ENCODE measurements at regions not wholly inside any gene's neighbourhood (a gene's known extent, or its start where the extent isn't known, plus 50 kb on each side); places are given as distances from the start of the nearest gene placed in this dataset.

DNA sequence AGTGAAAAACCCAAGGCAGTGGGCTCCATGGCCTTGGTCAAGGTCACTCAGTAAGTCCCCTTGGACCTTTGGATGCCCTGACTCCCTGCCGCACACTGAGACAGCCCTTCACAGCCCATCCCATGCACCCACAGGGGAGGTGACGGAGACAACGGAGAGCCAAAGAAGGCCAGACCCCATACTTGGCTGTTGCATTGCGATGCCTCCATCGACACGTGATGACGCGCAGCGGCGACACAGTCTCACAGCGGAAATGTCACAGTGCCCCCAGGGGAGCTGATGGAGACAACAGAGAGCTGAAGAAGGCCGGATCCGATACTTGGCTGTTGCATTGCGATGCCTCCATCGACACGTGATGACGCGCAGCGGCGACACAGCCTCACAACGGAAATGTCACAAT, 282.4 kb downstream of the TEX29 start:
- TF ChIP-seq, protein P1, sequence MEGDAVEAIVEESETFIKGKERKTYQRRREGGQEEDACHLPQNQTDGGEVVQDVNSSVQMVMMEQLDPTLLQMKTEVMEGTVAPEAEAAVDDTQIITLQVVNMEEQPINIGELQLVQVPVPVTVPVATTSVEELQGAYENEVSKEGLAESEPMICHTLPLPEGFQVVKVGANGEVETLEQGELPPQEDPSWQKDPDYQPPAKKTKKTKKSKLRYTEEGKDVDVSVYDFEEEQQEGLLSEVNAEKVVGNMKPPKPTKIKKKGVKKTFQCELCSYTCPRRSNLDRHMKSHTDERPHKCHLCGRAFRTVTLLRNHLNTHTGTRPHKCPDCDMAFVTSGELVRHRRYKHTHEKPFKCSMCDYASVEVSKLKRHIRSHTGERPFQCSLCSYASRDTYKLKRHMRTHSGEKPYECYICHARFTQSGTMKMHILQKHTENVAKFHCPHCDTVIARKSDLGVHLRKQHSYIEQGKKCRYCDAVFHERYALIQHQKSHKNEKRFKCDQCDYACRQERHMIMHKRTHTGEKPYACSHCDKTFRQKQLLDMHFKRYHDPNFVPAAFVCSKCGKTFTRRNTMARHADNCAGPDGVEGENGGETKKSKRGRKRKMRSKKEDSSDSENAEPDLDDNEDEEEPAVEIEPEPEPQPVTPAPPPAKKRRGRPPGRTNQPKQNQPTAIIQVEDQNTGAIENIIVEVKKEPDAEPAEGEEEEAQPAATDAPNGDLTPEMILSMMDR (IDR thresholded peaks at IDR 0.05; ENCODE audit: control insufficient read depth, insufficient read depth, low read depth, low read length, missing control alignments), result no peak
- H3K4me3 ChIP-seq (ENCODE audit: control insufficient read depth, low read depth, low read length), result no peak overlapping the region
- no peak for DNase-seq (ENCODE audit: low read depth)

DNA sequence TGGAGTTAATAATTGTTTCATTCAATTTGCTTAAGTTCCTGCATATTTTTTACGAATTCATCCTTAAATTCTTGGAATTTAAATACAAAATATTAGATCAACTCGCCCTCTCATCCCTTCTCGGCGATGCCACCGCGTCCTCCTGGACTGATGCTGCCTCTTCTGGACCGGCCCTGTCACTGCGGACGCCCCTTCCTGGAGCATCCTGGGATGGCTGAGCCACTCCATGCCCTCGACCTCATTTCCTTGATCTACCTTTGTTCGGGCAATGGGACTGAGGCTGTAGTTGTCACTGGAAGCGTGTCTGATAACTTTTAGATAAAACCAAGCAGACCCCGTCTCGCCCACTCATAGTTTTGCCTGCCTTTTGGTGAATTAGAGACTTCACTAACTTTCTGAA, 283.7 kb downstream of the TEX29 start:
- no peak for DNase-seq (ENCODE audit: low read depth)

DNA sequence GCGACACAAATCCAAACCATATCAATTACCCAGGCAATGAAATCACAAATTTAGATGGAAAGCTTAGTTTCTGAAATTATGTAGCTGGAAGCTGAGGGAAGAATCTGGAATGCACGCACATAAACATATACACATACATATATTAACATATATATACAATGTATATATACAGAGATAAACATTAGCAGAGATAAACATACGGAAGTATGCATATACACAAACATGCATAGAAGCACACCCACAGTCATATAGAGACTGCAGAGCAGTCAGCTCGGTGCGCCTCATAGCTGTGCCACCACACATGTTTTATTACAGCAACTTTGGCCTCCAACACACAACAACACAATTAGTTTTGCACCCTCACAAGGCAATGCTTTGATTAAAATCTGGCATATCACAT, 288.1 kb downstream of the TEX29 start:
- TF ChIP-seq, protein P1 (IDR thresholded peaks at IDR 0.05; ENCODE audit: control insufficient read depth, insufficient read depth, low read depth, low read length, missing control alignments), result no peak
- no peak overlapping the region for H3K4me3 ChIP-seq (ENCODE audit: control insufficient read depth, low read depth, low read length)
- DNase-seq (ENCODE audit: low read depth), result no peak

More for the DNA sequence above, 283.7 kb downstream of the TEX29 start:
- TF ChIP-seq, protein P1 (IDR thresholded peaks at IDR 0.05; ENCODE audit: control insufficient read depth, insufficient read depth, low read depth, low read length, missing control alignments), result no peak
- H3K4me3 ChIP-seq (ENCODE audit: control insufficient read depth, low read depth, low read length), result no peak overlapping the region

DNA sequence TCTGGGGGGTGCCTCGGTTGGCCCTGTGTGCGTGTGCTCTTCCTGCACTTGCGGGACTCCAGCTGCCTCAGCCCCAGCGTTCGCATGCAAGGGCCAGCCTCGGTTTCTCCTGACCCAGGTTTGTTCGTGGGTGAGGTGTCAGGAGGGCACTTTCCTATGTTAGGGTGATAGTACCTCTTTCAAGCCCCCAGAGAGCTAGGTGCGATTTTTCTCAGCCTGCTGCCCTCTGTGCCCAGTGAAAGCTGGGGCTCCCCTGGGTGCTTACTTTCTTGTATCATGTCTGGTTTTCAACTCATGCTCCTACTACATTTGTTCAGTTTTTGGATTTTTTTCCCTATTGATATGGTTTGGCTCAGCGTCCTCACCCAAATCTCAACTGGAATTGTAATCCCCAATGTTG, 289.2 kb downstream of the TEX29 start:
- TF ChIP-seq, protein P1 (IDR thresholded peaks at IDR 0.05; ENCODE audit: control insufficient read depth, insufficient read depth, low read depth, low read length, missing control alignments), result no peak
- H3K4me3 ChIP-seq (ENCODE audit: control insufficient read depth, low read depth, low read length), result no peak overlapping the region

DNA sequence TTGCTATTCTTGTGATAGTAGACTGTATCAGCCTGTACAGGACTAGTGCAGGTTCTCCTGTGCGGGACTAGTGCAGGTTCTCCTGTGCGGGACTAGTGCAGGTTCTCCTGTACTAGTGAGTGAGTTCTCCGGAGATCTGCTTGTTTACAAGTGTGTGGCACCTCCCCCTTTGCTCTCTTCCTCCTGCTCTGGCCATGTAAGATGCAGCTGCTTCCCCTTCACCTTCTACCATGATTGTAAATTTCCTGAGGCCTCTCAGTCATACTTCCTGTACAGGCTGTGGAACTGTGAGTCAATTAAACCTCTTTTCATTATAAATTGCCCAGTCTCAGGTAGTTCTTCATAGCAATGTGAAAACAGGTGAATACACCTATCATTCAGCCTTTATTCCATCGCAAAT, 289.6 kb downstream of the TEX29 start:
- H3K4me3 ChIP-seq (ENCODE audit: control insufficient read depth, low read depth, low read length), result no peak overlapping the region
- TF ChIP-seq, protein P1 (IDR thresholded peaks at IDR 0.05; ENCODE audit: control insufficient read depth, insufficient read depth, low read depth, low read length, missing control alignments), result no peak
- no peak for DNase-seq (ENCODE audit: low read depth)

More for the DNA sequence above, 289.2 kb downstream of the TEX29 start:
- no peak for DNase-seq (ENCODE audit: low read depth)

DNA sequence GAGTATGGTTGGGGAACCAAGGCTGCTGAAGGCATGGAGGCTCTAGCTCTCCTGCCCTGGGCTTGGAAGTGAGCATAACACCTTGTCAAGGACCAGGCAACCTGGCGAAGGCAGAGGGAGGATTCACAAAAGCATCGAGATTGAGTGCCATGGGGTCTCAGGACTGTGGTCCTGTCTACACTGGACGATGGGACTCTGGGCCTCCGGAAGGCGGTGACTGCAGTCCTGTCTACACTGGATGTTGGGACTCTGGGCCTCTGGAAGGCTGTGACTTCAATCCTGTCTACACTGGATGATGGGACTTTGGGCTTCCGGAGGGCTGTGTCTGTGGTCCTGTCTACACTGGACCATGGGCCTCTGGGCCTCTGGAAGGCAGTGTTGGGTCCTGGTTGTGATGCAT, 290.4 kb downstream of the TEX29 start:
- no peak for DNase-seq (ENCODE audit: low read depth)
- TF ChIP-seq, protein P1 (IDR thresholded peaks at IDR 0.05; ENCODE audit: control insufficient read depth, insufficient read depth, low read depth, low read length, missing control alignments), result no peak
- no peak overlapping the region for H3K4me3 ChIP-seq (ENCODE audit: control insufficient read depth, low read depth, low read length)

DNA sequence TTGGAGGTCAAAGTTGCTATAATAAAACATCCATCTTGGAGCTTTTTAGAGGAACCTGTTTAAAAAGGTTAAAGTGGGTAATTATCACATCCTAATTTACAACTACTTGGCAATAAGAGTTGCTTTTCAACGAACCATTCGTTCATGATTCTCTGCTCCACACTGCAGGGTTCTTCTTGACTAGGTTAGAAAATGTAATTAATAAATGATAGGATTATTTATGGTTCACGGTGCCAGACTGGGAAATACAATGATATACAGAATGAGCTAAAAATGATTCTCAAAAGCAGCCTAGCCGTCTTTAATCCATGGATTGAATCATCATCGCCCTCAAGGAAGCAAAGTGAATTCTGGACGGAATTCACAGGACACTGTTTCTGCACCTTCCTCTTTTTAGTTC, 291.2 kb downstream of the TEX29 start:
- no peak overlapping the region for H3K4me3 ChIP-seq (ENCODE audit: control insufficient read depth, low read depth, low read length)
- TF ChIP-seq, protein P1 (IDR thresholded peaks at IDR 0.05; ENCODE audit: control insufficient read depth, insufficient read depth, low read depth, low read length, missing control alignments), result no peak
- DNase-seq (ENCODE audit: low read depth), result no peak

Data from AG09309 (cell line).